DND-41 (cell line): ENCODE measurements at regions not wholly inside any gene's neighbourhood (a gene's known extent, or its start where the extent isn't known, plus 50 kb on each side); places are given as distances from the start of the nearest gene placed in this dataset.

Experiments
- EZH2 ChIP-seq: IDR thresholded peaks from 3 replicates; pipeline ENCODE4 v1.6.1; 2012; ENCODE audit warnings: borderline replicate concordance, low read depth, mild to moderate bottlenecking, moderate library complexity, low read length, inconsistent platforms; ENCODE audit not compliant: severe bottlenecking
- TF ChIP-seq, protein P1 (sequence below): IDR thresholded peaks from 2 replicates; pipeline ENCODE4 v1.5.1; 2012; ENCODE audit warnings: borderline replicate concordance, low read length, moderate library complexity, mild to moderate bottlenecking; ENCODE audit not compliant: poor library complexity, severe bottlenecking; ENCODE audit errors: extremely low read depth

DNA sequence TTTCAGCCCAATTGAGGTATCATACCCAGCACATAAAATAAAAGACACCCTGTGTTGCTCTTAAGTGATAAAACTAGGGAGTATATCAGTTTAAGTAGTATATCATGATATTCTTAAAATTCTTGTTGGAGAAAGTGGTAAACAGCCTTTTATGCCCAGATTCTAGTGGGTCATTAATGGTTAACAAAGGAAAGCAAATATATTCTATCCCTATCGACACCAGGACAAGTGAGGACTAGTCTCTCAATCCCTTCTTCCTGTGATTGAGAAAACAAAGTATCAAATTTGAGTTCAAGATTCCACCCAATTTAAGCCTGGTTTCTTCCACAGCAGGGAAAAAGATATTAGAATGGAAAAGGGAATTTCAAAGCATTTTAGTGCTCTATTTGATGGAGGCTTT, 142.4 kb upstream of the IL12A start:
- TF ChIP-seq, protein P1, sequence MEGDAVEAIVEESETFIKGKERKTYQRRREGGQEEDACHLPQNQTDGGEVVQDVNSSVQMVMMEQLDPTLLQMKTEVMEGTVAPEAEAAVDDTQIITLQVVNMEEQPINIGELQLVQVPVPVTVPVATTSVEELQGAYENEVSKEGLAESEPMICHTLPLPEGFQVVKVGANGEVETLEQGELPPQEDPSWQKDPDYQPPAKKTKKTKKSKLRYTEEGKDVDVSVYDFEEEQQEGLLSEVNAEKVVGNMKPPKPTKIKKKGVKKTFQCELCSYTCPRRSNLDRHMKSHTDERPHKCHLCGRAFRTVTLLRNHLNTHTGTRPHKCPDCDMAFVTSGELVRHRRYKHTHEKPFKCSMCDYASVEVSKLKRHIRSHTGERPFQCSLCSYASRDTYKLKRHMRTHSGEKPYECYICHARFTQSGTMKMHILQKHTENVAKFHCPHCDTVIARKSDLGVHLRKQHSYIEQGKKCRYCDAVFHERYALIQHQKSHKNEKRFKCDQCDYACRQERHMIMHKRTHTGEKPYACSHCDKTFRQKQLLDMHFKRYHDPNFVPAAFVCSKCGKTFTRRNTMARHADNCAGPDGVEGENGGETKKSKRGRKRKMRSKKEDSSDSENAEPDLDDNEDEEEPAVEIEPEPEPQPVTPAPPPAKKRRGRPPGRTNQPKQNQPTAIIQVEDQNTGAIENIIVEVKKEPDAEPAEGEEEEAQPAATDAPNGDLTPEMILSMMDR, result no peak
- no peak for TF ChIP-seq EZH2
